ENCODE measurements at regions not wholly inside any gene's neighbourhood (a gene's known extent, or its start where the extent isn't known, plus 50 kb on each side); places are given as distances from the start of the nearest gene placed in this dataset.
"Not testable (repeated sequence)": the region's sequence is repeated elsewhere in the genome, so short reads cannot be mapped to it uniquely, and the experiment has no call there.

DNA sequence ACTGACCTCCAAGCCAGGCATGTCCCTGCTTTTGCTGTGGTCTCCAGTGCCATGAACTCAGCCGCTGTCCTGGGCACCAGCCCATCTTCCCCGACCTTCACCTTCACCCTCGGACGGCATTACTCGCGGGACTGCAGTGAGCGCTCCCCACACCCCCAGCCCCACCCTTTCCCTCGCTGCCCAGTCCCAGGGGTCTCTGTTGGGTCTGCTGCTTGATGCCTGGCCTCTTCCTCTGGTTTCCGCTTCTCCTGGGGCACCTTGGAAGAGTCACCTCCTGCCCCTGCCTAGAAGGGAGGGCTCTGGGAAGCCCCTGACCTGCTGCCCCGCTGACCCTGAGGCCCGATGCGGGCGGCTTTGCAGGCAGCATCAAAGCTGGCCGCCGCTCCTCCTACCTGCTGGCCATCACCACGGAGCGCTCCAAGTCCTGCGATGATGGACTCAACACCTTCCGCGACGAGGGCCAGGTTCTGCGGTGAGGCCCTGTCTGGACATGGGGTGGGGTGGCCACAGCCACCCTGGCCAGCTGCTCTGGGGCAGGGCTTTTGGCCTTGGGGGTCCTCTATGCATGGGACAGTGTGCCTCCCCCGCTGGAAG lies 102.3 kb downstream of the ZNF267 start:
- DNase-seq (ENCODE audit: low read depth), result not testable (repeated sequence)

DNA sequence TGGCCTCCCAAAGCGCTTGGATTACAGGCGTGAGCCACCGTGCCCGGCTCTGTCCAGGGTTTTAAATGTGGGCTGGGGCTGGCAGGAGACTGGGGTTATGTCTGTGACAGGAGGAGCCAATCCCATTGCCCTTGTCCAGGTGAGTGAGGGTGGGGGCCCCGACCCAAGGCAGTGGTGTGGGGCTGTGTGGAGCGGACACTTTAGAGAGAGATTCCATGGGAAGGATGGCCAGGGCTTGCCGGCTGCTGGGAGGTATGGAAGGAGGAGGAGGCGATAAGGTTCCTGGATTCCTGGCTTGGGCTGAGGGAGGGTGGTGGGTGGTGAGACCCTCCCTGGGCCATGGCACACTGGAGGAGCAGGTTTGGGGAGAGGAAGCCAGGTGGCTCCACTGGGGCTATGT lies 104.9 kb downstream of the ZNF267 start:
- not testable (repeated sequence) for DNase-seq (ENCODE audit: low read depth)

DNA sequence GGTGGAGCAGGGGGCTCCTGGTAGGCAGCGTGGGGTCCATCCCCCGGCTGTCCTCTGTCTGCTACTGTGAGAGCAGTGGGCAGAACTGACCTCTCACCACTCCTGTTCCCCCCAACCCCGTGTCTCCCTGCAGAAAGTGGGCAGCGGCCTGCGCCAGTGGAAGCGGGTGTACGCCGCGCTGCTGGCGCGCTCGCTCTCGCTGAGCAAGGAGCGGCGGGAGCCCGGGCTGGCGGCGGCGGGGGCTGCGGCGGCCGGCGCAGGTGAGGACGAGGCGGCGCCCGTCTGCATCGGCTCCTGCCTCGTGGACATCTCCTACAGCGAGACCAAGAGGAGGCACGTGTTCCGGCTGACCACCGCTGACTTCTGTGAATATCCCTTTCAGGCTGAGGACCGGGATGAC lies 108.1 kb downstream of the ZNF267 start:
- DNase-seq (ENCODE audit: low read depth), result not testable (repeated sequence)

DNA sequence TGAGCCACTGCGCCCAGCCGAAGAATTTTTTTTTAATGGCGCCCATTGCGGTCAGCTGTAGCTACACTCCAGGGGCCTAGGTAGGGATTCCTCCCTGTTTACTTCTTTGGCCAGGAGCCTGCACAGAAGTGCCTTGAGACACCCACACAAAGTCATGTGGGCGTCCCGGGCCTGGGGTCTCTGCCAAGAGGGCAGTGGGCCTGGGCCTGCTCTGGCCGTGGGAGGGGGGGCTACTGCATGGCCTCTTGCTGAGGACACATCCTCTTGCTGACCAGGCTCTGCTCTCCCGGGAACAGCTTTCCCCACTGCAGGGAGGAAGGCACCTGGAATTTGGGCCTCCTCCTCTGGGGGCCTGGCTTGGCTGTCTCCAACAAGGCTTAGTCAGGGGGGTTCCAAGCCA lies 109.4 kb downstream of the ZNF267 start:
- DNase-seq (ENCODE audit: low read depth), result not testable (repeated sequence)

DNA sequence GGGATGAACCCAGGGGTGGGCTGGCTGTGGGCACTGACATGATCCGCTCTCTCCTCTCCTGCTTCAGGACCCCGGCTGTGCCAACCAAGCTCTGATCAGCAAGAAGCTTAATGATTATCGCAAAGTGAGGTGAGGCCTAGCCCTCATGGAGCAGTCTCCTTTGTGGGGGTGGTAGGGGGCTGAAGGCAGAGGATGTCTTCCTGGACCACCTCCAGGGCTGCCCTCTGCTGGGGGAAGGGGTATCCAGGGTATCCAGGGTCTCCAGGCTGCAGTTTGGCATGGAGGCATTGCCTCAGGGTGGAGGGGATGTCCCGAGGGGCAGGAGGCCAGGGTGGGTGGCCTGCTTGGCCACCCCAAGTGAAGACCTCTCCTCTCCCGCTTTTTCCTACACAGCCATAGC lies 110.1 kb downstream of the ZNF267 start:
- DNase-seq (ENCODE audit: low read depth), result not testable (repeated sequence)

DNA sequence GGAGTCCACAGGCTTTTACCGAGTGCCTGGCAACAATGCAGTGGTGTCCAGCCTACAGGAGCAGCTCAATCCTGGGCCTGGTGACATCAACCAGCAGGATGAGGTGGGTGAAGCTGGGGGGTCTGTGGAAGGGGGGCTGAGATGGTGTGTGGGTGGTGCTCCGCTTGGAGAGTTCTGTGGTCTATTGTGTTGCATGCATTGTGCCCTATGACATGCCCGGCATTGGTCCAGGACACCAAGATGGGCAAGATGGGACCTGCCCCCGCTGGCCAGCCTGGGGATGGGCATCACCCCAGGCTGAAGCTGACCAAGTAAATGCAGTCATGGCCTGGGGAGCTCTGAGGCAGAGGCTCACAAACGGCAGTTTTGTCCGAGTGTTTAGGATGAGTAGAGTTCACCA lies 113.3 kb downstream of the ZNF267 start:
- DNase-seq (ENCODE audit: low read depth), result not testable (repeated sequence)

DNA sequence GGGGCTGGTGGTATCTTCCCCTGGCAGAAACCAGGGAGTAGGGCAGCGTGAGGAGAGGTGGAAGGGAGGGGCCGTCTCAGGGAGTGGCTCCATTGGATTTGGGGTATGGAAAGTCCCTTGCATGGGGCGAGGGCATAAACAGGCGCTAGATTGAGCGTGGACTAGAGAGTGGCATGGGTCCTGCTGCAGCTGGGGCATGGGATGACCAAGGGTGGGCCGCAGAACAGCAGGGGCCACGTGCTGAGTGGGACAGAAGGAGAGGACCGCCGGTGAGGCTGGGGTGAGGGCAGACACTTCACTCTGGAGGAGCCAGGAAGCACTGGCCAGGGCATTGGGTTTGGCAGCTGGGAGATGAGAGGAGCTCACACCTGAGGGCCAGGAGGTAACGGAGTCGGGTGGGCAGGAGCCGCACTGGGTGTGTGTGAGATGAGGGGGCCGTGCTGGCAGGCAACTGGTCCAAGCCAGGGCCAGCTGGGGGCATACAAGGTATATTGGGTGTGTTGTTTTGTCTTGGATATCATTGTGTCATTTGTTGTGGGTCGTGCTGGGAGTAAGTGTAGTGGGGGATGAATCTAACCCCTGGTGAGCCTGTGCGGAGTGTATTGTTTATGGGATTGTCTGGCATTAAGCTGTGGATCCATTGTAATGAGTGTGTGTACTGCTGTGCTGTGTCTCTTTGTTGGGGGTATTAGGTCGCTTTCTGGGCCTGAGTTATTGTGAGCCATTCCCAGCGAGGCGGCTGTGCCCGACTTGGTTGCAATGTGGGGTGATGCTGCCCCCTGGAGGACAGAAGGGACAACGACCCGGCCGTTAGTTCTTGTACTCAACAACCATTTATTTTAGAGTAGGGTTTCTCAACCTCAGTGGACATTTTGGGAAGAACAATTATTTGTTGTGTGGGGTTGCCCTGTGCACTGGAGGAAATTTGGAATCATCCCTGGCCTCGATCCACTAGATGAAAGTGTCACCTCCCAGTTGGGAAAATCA lies 115.3 kb downstream of the ZNF267 start:
- DNase-seq (ENCODE audit: low read depth), result peak; percentile 35

DNA sequence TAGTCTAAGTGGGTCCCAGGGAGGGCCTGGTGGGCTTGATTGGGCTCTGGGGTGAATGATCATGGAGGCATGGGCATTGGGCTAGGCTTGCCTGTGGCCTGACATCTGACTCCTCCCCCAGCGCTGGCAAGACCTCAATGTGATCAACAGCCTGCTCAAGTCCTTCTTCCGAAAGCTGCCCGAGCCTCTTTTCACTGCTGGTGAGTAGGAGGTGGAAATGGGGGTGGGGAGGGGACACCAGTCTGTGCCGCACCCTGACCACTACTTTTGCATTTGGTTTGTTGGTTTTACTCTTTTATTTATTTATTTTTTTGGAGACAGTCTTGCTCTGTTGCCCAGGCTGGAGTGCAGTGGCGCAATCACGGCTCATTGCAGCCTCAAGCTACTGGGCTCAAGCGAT lies 116.7 kb downstream of the ZNF267 start:
- DNase-seq (ENCODE audit: low read depth), result not testable (repeated sequence)

DNA sequence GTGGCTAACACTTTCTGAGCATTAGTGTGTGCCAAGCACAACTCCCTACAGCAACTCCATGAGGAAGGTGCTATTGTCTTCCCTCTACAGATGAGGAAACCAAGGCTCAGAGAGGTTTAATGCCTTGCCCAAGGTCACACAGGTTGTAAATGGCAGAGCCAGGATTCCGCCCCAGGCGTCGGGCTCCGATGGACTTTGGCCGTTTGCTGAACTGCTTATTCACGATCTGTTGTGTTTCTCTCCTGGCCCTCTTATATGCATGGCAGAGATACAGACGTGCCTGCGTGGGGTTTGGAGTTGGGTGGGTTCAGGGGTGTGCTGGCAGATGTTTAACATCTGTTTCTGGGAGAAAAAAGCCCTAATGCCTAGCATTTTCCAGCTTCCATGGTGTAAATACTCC lies 117.4 kb downstream of the ZNF267 start:
- not testable (repeated sequence) for DNase-seq (ENCODE audit: low read depth)

DNA sequence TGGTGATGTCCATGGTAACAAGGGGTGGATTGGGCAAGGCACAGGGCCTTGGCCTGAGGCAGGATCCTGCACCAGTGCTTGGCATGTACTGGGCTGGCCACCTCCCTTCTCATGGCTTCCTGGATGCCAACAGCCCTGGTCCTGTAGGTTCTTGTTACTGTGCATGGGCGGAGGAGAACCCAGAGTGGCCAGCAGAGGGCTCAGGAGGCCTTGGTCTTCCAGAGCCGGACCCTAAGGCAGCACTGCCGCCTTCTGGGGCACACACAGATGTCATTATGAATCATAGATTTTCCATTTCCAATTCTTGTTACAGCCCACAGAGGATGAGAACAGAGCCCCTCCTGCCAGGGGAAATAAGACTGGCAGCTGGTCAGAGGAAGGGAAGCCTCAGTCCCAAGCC lies 122.7 kb downstream of the ZNF267 start:
- DNase-seq (ENCODE audit: low read depth), result not testable (repeated sequence)

DNA sequence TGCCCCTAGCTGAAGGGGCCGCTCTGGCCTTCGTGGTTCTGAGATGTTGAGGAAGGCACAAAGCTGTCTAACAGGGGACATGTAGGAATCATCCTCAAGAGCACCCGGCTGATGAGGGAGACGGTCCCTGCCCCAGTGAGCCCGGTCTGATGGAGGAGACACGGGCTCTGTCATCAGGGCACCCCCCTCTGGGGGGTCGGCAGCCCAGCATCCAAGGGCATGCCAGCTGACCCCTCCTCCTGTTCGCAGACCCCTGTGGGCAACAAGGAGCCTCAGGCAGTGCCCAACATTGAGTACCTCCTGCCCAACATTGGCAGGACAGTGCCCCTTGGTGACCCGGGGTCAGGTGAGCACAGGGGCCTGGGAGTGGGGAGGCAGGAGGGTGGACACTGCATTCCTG lies 128.9 kb downstream of the ZNF267 start:
- not testable (repeated sequence) for DNase-seq (ENCODE audit: low read depth)

DNA sequence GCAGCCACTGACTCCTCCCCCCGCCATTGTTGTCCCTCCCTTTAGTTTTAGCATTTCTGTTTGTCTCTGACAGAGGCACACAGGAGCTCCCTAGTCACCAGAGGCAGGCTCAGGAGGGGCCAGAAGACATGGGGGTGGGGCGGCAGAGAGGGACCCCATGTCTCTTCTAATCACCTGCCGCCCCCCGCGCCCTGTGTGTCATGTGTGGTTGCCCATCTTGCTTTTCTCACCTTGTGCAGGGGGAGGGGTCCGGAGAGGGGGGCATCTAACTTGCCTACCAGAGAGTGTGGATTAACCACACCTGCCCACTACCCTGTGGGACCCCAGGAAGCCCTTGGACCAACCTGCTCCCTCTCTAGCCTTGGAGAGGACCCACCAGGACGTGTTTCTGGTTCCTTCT lies 130.2 kb downstream of the ZNF267 start:
- DNase-seq (ENCODE audit: low read depth), result not testable (repeated sequence)

DNA sequence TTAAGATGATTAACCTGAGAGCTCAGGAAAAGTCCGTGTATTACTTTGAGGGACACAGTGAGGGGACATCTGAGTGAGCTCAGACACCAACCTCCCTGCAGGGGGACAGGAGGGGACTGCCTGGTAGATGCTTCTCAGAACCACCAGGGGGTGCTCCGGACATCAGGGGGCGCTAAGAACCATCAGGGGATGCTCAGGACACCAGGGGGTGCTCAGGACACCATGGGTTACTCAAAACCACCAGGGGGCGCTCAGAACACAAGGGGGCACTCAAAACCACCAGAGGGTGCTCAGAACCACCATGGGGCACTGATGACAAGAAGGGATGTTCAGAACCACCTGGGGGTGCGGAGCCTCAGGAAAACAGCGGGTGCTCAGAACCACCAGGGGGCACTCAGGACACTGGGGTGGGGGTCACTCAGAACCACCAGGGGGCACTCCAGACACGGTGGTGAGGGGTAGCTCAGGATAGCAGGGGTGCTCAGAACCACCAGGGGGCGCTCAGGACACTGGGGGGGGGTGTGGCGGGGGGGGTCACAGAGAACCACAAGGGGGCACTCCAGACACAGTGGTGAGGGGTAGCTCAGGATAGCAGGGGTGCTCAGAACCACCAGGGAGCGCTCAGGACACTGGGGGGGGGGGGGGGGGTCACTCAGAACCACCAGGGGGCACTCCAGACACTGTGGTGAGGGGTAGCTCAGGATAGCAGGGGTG lies 165.3 kb downstream of the ZNF267 start:
- not testable (repeated sequence) for DNase-seq (ENCODE audit: low read depth)

DNA sequence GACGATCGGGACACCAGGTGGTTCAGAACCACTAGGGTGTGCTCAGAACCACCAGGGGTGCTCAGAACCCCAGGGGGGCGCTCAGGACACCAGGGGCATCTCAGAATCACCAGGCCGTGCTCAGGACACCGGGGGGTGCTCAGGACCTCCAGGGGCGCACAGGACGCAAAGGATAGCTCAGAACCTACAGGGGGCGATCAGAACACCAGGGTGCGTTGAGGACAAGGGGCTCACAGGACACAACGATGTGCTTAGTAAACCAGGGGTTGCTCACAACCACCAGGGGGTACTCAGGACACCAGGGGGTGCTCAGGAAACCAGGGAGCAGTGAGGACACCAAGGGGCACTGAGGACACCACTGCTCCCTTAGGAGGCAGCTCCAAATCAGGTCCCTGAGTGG lies 166.3 kb downstream of the ZNF267 start:
- DNase-seq (ENCODE audit: low read depth), result not testable (repeated sequence)

DNA sequence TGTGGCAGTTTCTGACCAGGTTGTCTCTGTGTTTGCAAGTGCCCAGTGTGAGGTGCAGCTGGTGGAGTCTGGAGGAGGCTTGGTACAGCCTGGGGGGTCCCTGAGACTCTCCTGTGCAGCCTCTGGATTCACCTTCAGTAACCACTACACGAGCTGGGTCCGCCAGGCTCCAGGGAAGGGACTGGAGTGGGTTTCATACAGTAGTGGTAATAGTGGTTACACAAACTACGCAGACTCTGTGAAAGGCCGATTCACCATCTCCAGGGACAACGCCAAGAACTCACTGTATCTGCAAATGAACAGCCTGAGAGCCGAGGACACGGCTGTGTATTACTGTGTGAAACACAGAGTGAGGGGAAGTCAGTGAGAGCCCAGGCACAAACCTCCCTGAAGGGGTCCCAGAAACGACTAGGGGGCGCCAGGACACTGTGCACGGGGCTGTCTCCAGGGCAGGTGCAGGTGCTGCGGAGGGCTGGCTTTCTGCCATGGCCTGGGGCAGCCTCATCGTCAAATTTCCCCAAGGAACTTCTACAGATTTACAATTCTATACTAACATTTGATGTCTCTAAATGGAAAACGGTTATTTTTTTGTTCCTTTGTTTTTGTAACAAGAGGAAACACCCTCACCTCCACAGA lies 187.0 kb upstream of the TP53TG3D start:
- DNase-seq (ENCODE audit: low read depth), result not testable (repeated sequence)

DNA sequence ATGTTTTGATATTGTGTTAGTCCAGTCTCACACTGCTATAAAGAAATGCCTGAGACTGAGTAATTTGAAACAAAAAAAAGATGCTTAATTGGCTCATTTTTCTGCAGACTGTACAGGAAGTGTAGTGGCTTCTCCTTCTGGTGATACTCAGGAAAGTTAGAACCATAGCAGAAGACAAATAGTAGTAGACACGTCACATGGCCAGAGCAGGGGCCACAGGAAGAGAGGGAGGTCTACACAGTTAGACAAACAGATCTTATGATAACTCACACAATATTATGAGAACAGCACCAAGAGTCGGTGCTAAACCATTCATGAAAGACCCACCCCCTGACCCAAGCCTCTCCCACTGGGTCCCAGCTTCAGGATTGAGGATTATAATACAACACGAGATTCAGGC lies 181.5 kb upstream of the TP53TG3D start:
- not testable (repeated sequence) for DNase-seq (ENCODE audit: low read depth)

DNA sequence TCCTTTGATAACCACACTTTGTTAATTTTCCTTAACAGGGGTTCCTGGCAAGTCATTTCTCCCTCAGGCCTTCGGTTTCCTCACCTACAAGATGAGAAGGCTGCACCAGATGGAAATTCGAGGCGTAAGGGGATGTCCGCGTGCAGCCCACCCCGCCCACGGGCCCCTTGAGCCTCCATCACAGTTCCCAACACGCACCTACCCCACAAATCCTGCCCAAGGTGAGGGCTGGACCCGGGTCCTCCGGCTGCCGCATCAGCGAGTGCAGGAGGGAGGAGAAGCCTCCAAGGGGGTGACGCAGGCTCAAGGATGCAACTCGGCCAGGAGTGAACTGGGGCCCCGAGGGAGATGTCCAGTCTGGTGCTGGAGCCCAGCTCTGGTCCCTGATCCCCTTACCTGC lies 169.2 kb upstream of the TP53TG3D start:
- not testable (repeated sequence) for DNase-seq (ENCODE audit: low read depth)

DNA sequence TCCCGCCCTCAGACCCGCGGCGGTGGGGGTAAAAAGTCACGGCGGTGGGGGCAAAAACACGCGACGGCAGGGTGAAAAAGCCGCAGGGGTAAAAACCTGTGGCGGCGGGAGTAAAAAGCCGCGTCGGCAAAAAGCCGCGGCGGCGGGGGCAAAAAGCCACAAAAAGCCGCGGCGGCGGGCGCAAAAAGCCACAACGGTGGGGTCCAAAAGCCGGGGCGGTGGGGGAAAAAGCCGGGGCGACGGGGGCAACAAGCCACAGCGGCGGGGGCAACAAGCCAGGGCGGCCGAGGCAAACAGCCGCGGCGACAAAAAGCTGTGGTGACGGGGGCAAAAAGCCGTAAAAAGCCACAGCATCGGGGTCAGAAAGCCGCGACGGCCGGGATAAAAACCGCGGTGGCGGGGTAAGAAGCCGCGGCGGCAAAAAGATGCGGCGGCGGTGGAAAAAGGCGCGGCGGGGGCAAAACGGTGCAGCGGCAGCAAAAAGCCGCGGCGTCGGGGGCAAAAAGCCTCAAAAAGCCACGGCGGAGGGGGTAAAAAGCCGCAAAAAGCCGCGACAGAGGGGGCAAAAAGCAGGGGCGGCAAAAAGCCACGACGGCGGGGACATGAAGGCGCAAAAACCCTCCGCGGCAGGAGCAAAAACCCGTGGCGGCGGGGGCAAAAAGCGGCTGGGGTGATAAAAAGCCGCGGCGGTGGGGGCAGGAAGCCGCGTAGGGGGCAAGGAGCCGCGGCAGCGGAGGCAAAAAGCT lies 168.3 kb upstream of the TP53TG3D start:
- DNase-seq (ENCODE audit: low read depth), result not testable (repeated sequence)

DNA sequence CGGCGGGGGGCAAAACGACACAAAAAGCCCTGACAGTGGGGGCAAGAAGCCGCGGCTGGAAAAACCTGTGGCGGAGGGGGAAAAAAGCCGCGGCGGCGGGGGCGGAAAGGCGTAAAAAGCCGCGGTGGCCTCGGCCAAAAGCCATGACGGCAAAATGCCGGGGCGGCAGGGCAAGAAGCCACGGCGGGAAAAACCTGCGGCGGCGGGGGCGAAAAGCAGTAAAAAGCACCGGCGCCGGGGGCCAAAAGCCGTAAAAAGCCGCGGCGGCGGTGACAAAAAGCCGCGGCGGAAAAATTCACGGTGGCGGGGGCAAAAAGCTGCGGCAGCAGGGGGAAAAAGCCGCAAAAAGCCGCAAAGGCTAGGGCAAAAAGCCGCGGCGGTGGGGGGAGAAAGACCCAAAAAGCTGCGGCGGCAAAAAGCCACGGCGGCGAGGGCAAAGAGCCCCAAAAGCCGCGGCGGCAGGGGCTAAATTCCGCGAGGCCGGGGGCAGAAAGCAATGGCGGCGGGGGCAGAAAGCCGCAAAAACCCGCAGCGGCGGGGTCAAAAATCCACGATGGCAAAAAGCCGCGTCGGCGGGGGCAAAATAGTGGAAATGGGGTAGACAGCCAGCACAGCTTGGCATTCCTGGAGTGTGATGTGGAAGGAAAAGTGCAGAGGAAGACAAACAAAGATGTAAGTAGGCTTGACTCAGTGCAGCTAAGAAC lies 167.5 kb upstream of the TP53TG3D start:
- DNase-seq (ENCODE audit: low read depth), result not testable (repeated sequence)

DNA sequence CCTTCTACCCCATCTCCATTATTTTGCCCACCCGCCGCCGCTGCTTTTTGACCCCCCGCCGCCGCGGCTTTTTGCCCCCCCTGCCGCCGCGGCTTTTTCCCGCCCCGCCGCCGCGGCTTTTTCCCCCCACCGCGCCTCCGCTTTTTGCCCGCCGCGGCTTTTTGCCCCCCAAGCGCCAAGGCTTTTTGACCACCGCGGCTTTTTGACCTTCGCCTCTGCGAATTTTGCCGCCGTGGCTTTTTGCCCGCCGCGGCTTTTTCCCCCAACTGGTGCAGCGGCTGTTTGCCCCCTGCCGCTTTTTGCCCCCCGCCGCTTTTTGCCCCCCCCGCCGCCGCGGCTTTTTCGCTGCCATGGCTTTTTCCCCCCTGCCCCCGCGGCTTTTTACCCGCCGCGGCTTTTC lies 137.5 kb upstream of the TP53TG3D start:
- not testable (repeated sequence) for DNase-seq (ENCODE audit: low read depth)

DNA sequence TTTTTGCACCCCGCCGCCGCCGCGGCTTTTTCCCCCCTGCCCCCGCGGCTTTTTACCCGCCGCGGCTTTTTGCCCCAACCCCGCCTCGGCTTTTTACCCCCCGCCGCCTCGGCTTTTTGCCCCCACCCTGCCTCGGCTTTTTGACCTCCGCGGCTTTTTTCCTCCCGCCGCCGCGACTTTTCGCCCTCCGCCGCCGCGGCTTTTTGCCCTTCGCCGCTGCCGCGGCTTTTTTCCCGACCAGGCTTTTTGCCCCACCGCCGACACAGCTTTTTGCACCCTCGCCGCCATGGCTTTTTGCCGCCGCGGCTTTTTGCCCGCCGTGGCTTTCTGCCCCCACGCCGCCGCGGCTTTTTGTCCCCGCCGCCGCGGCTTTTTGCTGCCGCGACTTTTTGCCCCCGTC lies 137.0 kb upstream of the TP53TG3D start:
- no peak for DNase-seq (ENCODE audit: low read depth)

Measured in T follicular helper cell (primary cell).